Lower leg skin (tissue), 4 donors: ENCODE measurements at regions not wholly inside any gene's neighbourhood (a gene's known extent, or its start where the extent isn't known, plus 50 kb on each side); places are given as distances from the start of the nearest gene placed in this dataset.

ENCODE experiments used
- DNase-seq, 2 donors: peaks; one replicate each; pipeline ENCODE4 v3.0.0-alpha.2; 2019; ENCODE audit warnings: low spot score in 2 of 2
- H3K4me3 ChIP-seq: fragments of 200-600 bp; sonication (generic); 2 replicates; pipeline ENCODE4 v1.5.1; 2017; ENCODE audit warnings: mild to moderate bottlenecking, low read depth; ENCODE audit not compliant: poor library complexity, severe bottlenecking
- CTCF ChIP-seq, 3 donors: fragments of 450-650 bp; IDR thresholded peaks; one replicate each; pipeline ENCODE4 v1.5.1; 2016; ENCODE audit warnings: antibody characterized with exemption in 3 of 3, mild to moderate bottlenecking in 3 of 3, moderate library complexity in 2 of 3
- POLR2A ChIP-seq, 2 donors: fragments of 450-650 bp; IDR thresholded peaks; one replicate each; pipeline ENCODE4 v1.6.1; 2016 to 2017; ENCODE audit warnings: antibody characterized with exemption in 2 of 2, mild to moderate bottlenecking in 1 of 2, moderate library complexity in 1 of 2
- WGBS, 2 donors: methylation state at CpG; one replicate each; pipeline ENCODE4 v1.1.5; 2018; 5-methylcytosine and 5-hydroxymethylcytosine counted together
- intact Hi-C: fragments of 100-400 bp; cut with DNase I; formaldehyde crosslinking; loops from one replicate; pipeline ENCODE4 v1.15.0; 2023; ENCODE audit warnings: low total_unique reads

DNA sequence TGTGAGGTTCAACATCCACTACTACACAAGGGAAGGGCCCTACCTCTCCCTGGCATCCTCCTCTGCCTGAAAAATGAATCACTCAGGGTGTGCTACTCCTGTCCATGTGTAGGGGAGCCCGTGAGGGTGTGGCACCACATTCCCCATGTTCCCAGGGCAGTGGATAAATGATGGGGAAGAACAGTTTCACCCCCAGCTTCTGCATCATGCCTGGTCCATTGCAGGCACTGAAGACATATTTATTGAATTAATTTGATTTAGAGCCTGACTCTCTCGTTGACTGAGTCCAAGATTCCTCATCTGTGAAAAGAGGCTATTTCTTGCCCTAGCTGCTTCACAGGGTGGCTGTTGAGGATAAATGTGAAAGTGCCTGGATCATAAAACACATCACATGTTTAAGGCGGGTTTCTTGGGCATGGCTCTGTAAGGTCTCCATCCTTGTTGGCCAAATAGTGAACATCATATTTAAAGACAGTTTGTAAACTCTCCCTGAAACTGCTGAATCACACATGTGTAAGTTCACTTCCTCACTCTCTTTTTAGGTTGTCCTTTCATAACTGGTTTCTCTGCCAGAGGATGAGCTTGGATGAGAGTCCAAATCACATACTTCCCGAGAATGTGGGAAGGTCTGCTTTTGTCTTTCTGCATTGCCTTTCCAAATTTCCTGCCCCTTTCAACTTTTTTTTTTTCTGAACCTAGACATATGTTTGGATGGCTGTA lies 79.7 kb upstream of the FYN start:
- 31 to 33% methylated on average over 4 of the region's 4 CpGs for WGBS, 2 donors
- TF ChIP-seq CTCF (IDR thresholded peaks at IDR 0.05): no peak
- no peak for TF ChIP-seq POLR2A (IDR thresholded peaks at IDR 0.05)
- no peak overlapping the region for H3K4me3 ChIP-seq
- DNase-seq: no peak
- intact Hi-C loops: no loop called here

- WGBS, 2 donors: 84% methylated on average over 2 of the region's 2 CpGs
- intact Hi-C loops: no loop called here
- TF ChIP-seq CTCF (IDR thresholded peaks at IDR 0.05) (no peak), POLR2A (IDR thresholded peaks at IDR 0.05) (no peak)
- H3K4me3 ChIP-seq: no peak overlapping the region
- no peak for DNase-seq
These were observed 82.8 kb upstream of the FYN start for GRCh38 chr6:111956098-111956497.

- no peak for TF ChIP-seq POLR2A (IDR thresholded peaks at IDR 0.05)
- intact Hi-C loops: no loop called here
- H3K4me3 ChIP-seq: no peak overlapping the region
- WGBS, 2 donors: 81 to 84% methylated on average over 10 of the region's 10 CpGs
- DNase-seq: no peak
These were observed 84.5 kb upstream of the FYN start for GRCh38 chr6:111957623-111958315.

DNA sequence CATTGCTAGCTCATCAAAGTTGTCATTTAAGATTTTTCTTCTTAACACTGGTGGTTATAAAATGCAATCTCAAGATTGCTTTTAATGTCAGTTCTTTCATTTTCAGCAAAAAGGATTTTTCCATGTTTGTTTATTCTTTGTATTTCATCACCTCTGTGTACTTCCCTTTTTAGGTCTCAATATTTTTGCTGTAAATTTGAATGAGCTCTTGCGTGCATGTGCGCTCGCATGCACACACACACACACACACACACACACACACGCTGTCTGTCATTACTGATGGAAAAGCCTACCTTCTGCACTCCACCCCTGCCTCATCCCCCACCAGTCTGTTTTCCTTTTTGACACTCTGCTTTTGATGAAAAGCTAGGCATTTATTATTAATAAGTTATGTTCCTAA lies 85.3 kb upstream of the FYN start:
- intact Hi-C loops: no loop called here
- no peak for DNase-seq
- TF ChIP-seq CTCF (IDR thresholded peaks at IDR 0.05): no peak
- TF ChIP-seq POLR2A (IDR thresholded peaks at IDR 0.05): no peak
- H3K4me3 ChIP-seq: no peak overlapping the region
- WGBS, 2 donors: 87 to 93% methylated on average over 4 of the region's 4 CpGs

DNA sequence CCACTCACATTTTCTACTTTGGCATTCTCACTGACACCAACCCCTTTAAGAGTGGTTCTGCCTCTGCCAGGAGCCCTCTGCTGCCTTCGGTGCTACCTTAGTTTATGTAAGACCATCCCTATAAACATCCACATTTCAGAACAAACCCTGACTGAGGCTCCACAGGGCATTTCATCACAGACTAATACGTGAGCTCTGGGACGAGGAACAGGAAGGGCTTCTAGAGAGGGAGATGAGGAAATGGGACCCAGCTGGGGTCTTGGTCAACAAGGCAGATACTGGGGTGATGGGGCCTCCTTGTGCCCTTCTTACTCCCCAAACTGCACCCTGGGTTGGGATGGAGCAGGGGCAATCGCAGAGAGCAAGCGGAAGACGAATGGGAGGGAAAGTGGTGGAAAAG lies 86.5 kb upstream of the FYN start:
- WGBS, 2 donors: 84 to 94% methylated on average over 6 of the region's 6 CpGs
- no peak for DNase-seq
- intact Hi-C loops: no loop called here
- no peak overlapping the region for H3K4me3 ChIP-seq
- no peak for TF ChIP-seq CTCF (IDR thresholded peaks at IDR 0.05)
- TF ChIP-seq POLR2A (IDR thresholded peaks at IDR 0.05): no peak

DNA sequence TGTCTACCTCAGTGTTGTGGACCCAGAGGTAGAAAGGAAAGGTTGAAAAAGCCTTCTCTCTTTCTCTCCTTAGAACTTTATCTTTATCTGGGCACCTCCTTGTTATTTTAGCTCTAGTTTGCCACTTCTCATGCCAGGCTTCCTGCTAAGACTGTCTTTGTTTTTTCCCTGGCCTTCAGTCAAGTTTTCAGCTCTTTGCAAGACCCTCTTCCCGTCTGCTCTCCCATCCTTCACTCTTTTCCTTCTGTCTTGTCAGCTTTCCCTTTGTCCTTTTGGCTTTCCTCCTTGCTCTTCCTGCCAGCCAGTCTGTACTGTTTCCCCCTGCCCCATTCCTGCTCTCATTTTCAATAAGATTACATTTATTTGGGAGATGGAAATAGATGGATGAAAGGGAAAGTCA lies 86.8 kb upstream of the CCN6 start:
- intact Hi-C loops: no loop called here
- TF ChIP-seq CTCF (IDR thresholded peaks at IDR 0.05) (no peak), POLR2A (IDR thresholded peaks at IDR 0.05) (no peak)
- DNase-seq: no peak
- WGBS, 2 donors: 70 to 84% methylated on average over 1 of the region's 1 CpG
- H3K4me3 ChIP-seq: no peak overlapping the region
